Upper lobe of left lung (tissue), 6 donors: ENCODE measurements at regions not wholly inside any gene's neighbourhood (a gene's known extent, or its start where the extent isn't known, plus 50 kb on each side); places are given as distances from the start of the nearest gene placed in this dataset.

ENCODE experiments used
- ATAC-seq, 2 donors: fragments of 200-7000 bp; cut with Tn5 transposase; one replicate each; pipeline ENCODE4 v1.9.1; 2022; ENCODE audit warnings: mild to moderate bottlenecking in 2 of 2, moderate library complexity in 2 of 2; ENCODE audit not compliant: low FRiP score in 2 of 2
- DNase-seq, 2 donors: peaks; one replicate each; pipeline ENCODE4 v3.0.0-alpha.2; 2019 to 2020
- H3K27ac ChIP-seq, 4 donors: fragments of 200-600 bp; sonication (generic); one replicate each; pipeline ENCODE4 v1.5.1; 2016 to 2019
- H3K27me3 ChIP-seq, 4 donors: fragments of 200-600 bp; sonication (generic); one replicate each; pipeline ENCODE4 v1.5.1; 2017 to 2019
- H3K36me3 ChIP-seq, 4 donors: fragments of 200-600 bp; sonication (generic); one replicate each; pipeline ENCODE4 v1.5.1; 2016 to 2019
- H3K4me1 ChIP-seq, 4 donors: fragments of 200-600 bp; sonication (generic); one replicate each; pipeline ENCODE4 v1.5.1; 2018 to 2019
- H3K4me3 ChIP-seq, 4 donors: fragments of 200-600 bp; sonication (generic); one replicate each; pipeline ENCODE4 v1.5.1; 2017 to 2019; ENCODE audit warnings: mild to moderate bottlenecking in 2 of 4, moderate library complexity in 1 of 4
- H3K9me3 ChIP-seq, 4 donors: fragments of 200-600 bp; sonication (generic); one replicate each; pipeline ENCODE4 v1.5.1; 2018 to 2019
- CTCF ChIP-seq, 6 experiments: fragments of 450-650 bp in 4 of 6; fragments of 200-600 bp in 2 of 6; sonication (generic) in 2 of 6; IDR thresholded peaks; one replicate each; pipeline ENCODE4 v1.5.1; 2016 to 2019; ENCODE audit warnings: antibody characterized with exemption in 6 of 6
- EP300 ChIP-seq, 4 donors: sonication (generic); formaldehyde crosslinking; IDR thresholded peaks; one replicate each; pipeline ENCODE4 v1.5.1; 2017; ENCODE audit warnings: antibody characterized with exemption in 4 of 4, control low read depth in 2 of 4
- POLR2A ChIP-seq, 4 donors: fragments of 450-650 bp; IDR thresholded peaks; one replicate each; pipeline ENCODE4 v1.5.1; 2016 to 2017; ENCODE audit warnings: antibody characterized with exemption in 4 of 4, mild to moderate bottlenecking in 2 of 4
- POLR2AphosphoS5 ChIP-seq, 2 donors: sonication (generic); formaldehyde crosslinking; IDR thresholded peaks; one replicate each; pipeline ENCODE4 v1.5.1; 2017; ENCODE audit warnings: antibody characterized with exemption in 2 of 2
- WGBS, 2 donors: methylation state at CpG; one replicate each; pipeline ENCODE4 v1.1.5; 2017 to 2018; 5-methylcytosine and 5-hydroxymethylcytosine counted together
- donor health status: DM: no; HTN: no; CAD: no; lungs with moderate emphysema.
- donor health status: DM: no; HTN: yes; CAD: no; lungs with severe emphysema.

- ATAC-seq (no peak), DNase-seq (no peak)
- TF ChIP-seq CTCF (IDR thresholded peaks at IDR 0.05) (no peak), POLR2A (IDR thresholded peaks at IDR 0.05) (no peak), EP300 (IDR thresholded peaks at IDR 0.05) (no peak), POLR2AphosphoS5 (IDR thresholded peaks at IDR 0.05) (no peak)
- H3K27ac ChIP-seq, result no peak overlapping the region
- H3K4me3 ChIP-seq, result no peak overlapping the region
- H3K4me1 ChIP-seq, result peaks cover 0 to 2% (median 0%) of the 10 kb centered on the region in 4 donors
- no peaks in the 10 kb centered on the region for H3K36me3 ChIP-seq
- no peaks in the 10 kb centered on the region for H3K9me3 ChIP-seq
- H3K27me3 ChIP-seq, result no peaks in the 10 kb centered on the region
- 49 to 68% methylated on average over 11 of the region's 11 CpGs for WGBS, 2 donors
Measured at GRCh38 chr20:60215816-60216730, 257.9 kb downstream of the CDH26 start.

DNA sequence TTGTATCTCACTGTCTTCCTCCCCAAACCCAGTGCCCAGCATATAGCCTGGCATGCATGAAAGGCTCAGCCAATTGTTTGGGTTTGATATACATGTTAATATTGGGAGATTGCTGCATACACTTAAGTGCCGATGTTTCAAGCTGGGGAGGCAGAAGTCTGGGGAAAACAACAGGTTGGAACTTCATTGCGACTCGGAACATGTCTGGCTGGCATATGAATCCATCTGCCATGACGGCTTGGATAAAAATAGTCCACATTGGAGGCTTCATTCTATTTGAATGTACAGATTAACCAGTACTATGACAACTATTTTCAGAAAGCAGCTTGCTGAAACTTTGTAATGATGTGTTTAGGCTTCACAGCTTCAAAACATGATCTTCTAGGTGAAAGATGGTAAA lies 261.0 kb downstream of the CDH26 start:
- no peaks in the 10 kb centered on the region for H3K9me3 ChIP-seq
- H3K36me3 ChIP-seq, result no peaks in the 10 kb centered on the region
- 93 to 100% methylated on average over 4 of the region's 4 CpGs for WGBS, 2 donors
- ATAC-seq, result no peak
- TF ChIP-seq POLR2A (IDR thresholded peaks at IDR 0.05), result no peak
- no peak for TF ChIP-seq CTCF (IDR thresholded peaks at IDR 0.05)
- TF ChIP-seq EP300 (IDR thresholded peaks at IDR 0.05), result no peak
- no peak for TF ChIP-seq POLR2AphosphoS5 (IDR thresholded peaks at IDR 0.05)
- H3K27ac ChIP-seq, result no peak overlapping the region
- no peak overlapping the region for H3K4me3 ChIP-seq
- H3K27me3 ChIP-seq, result no peaks in the 10 kb centered on the region
- H3K4me1 ChIP-seq, result no peaks in the 10 kb centered on the region
- no peak for DNase-seq

DNA sequence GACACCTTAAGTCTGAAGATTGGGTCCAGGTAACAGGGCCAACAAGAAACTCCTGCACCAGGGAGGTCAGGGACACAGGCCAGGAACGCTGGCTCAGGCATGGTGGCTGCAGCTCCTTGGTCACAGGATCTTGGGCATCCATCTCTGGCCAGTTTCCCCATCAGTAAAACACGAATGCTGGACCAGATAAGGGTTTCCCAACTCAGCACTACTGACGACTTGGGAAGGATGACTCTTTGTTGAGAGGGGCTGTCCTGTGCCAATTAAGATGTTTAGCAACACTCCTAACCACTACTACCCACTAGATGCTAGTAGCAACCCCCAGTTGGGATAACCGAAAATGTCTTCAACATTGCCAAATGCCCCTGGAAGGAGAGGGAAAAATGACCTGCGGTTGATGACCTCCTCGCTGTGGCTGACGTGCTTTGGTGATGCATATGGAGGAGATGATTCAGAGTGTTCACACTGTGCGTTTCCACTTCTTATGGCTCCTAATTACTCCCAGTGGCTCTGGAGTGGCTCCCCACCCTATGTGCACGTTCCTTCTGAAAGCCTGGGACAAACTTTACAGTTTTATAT lies 261.9 kb downstream of the CDH26 start:
- WGBS, 2 donors, result 76 to 81% methylated on average over 9 of the region's 9 CpGs
- no peak for ATAC-seq

GRCh38 chr20:60220706-60221105 lies 262.5 kb downstream of the CDH26 start:
- Histone ChIP-seq H3K9me3 (no peaks in the 10 kb centered on the region), H3K27me3 (no peaks in the 10 kb centered on the region), H3K27ac (no peak overlapping the region), H3K4me3 (no peak overlapping the region), H3K36me3 (no peaks in the 10 kb centered on the region), H3K4me1 (no peaks in the 10 kb centered on the region)
- ATAC-seq (no peak), DNase-seq (no peak)
- no peak for TF ChIP-seq POLR2AphosphoS5 (IDR thresholded peaks at IDR 0.05)
- TF ChIP-seq POLR2A (IDR thresholded peaks at IDR 0.05), result no peak
- TF ChIP-seq CTCF (IDR thresholded peaks at IDR 0.05), result no peak
- no peak for TF ChIP-seq EP300 (IDR thresholded peaks at IDR 0.05)
- 79 to 87% methylated on average over 8 of the region's 8 CpGs for WGBS, 2 donors

More for the DNA sequence above, 261.9 kb downstream of the CDH26 start:
- Histone ChIP-seq H3K4me1 (no peaks in the 10 kb centered on the region), H3K27ac (no peak overlapping the region), H3K36me3 (no peaks in the 10 kb centered on the region), H3K4me3 (no peak overlapping the region), H3K9me3 (no peaks in the 10 kb centered on the region), H3K27me3 (no peaks in the 10 kb centered on the region)
- DNase-seq, result no peak
- no peak for TF ChIP-seq CTCF (IDR thresholded peaks at IDR 0.05)
